GM18502 (cell line): ENCODE measurements at regions not wholly inside any gene's neighbourhood (a gene's known extent, or its start where the extent isn't known, plus 50 kb on each side); places are given as distances from the start of the nearest gene placed in this dataset.

Source experiments
- ATAC-seq: cut with Tn5 transposase; IDR thresholded peaks from one replicate; pipeline ENCODE4 v1.9.1; 2021; ENCODE audit warnings: mild to moderate bottlenecking; ENCODE audit not compliant: unreplicated experiment, poor library complexity

- no peak for ATAC-seq
Observed at GRCh38 chr3:31240466-31240865, 292.3 kb upstream of the STT3B start.

GRCh38 chr3:31240874-31241273, 291.9 kb upstream of the STT3B start:
- no peak for ATAC-seq

GRCh38 chr3:31241533-31241932, 291.2 kb upstream of the STT3B start:
- peak; percentile 37 for ATAC-seq

GRCh38 chr3:31242026-31242960, 290.4 kb upstream of the STT3B start:
- ATAC-seq = peak; percentile 81

- no peak for ATAC-seq
Observed at GRCh38 chr3:31244929-31245817, 287.6 kb upstream of the STT3B start.

GRCh38 chr3:31246293-31247062, 286.2 kb upstream of the STT3B start:
- no peak for ATAC-seq

- no peak for ATAC-seq
Observed at GRCh38 chr3:31247063-31247447, 285.7 kb upstream of the STT3B start.

GRCh38 chr3:31247850-31248562, 284.7 kb upstream of the STT3B start:
- ATAC-seq = peak; percentile 60

- peak; percentile 8 for ATAC-seq
Observed at GRCh38 chr3:31248563-31248992, 284.1 kb upstream of the STT3B start.

GRCh38 chr3:31249545-31249944, 283.2 kb upstream of the STT3B start:
- peak; percentile 29 for ATAC-seq

- ATAC-seq = no peak
Observed at GRCh38 chr3:31250116-31250777, 282.5 kb upstream of the STT3B start.

- ATAC-seq = no peak
Observed at GRCh38 chr3:31251083-31251482, 281.6 kb upstream of the STT3B start.

- ATAC-seq = peak; percentile 37
Observed at GRCh38 chr3:31252216-31253185, 280.2 kb upstream of the STT3B start.

- ATAC-seq = no peak
Observed at GRCh38 chr3:31253782-31254181, 278.9 kb upstream of the STT3B start.

GRCh38 chr3:31254483-31254882, 278.2 kb upstream of the STT3B start:
- ATAC-seq = no peak

- no peak for ATAC-seq
Observed at GRCh38 chr3:31255007-31255581, 277.6 kb upstream of the STT3B start.

- no peak for ATAC-seq
Observed at GRCh38 chr3:31262201-31262600, 270.5 kb upstream of the STT3B start.

- no peak for ATAC-seq
Observed at GRCh38 chr3:31263897-31264296, 268.8 kb upstream of the STT3B start.
